CD14-positive monocyte (primary cell): ENCODE measurements at regions not wholly inside any gene's neighbourhood (a gene's known extent, or its start where the extent isn't known, plus 50 kb on each side); places are given as distances from the start of the nearest gene placed in this dataset.

ENCODE experiments used
- DNase-seq, 3 donors: peaks; one replicate each; pipeline ENCODE4 v3.0.0-alpha.2; 2011 to 2022
- H2AFZ ChIP-seq: 2 replicates; pipeline ENCODE4 v1.6.0; 2012; ENCODE audit warnings: mild to moderate bottlenecking, low read depth, low read length, inconsistent platforms; ENCODE audit not compliant: insufficient read depth, poor library complexity, severe bottlenecking
- H3K27ac ChIP-seq, 2 donors: 1 replicate in 1 of 2; 2 replicates in 1 of 2; pipeline ENCODE4 v1.5.1; 2012 to 2013; ENCODE audit warnings: low read length in 2 of 2, control low read depth in 1 of 2, inconsistent platforms in 1 of 2, low read depth in 1 of 2, mild to moderate bottlenecking in 1 of 2
- H3K27me3 ChIP-seq, 2 donors: one replicate each; pipeline versions ENCODE4 v1.6.0 to v1.6.1; 2011 to 2013; ENCODE audit warnings: low read length in 2 of 2; ENCODE audit not compliant: control insufficient read depth in 2 of 2, insufficient read depth in 2 of 2
- H3K36me3 ChIP-seq, 2 donors: replicated peaks in 1 of 2; 1 replicate in 1 of 2; 2 replicates in 1 of 2; pipeline versions ENCODE4 v1.5.1 to v1.6.1; 2012 to 2013; ENCODE audit warnings: low read length in 2 of 2, control low read depth in 1 of 2, inconsistent platforms in 1 of 2, mild to moderate bottlenecking in 1 of 2; ENCODE audit not compliant: insufficient read depth in 2 of 2, control insufficient read depth in 1 of 2
- H3K4me1 ChIP-seq, 2 donors: 1 replicate in 1 of 2; 2 replicates in 1 of 2; pipeline versions ENCODE4 v1.5.1 to v1.6.1; 2012 to 2013; ENCODE audit warnings: low read length in 2 of 2, control low read depth in 1 of 2, inconsistent platforms in 1 of 2, mild to moderate bottlenecking in 1 of 2, moderate library complexity in 1 of 2; ENCODE audit not compliant: insufficient read depth in 2 of 2, control insufficient read depth in 1 of 2
- H3K4me2 ChIP-seq: replicated peaks from 2 replicates; pipeline ENCODE3; 2012; ENCODE audit warnings: low read length, moderate library complexity, mild to moderate bottlenecking; ENCODE audit not compliant: poor library complexity, severe bottlenecking; ENCODE audit errors: extremely low read depth
- H3K4me3 ChIP-seq, 3 experiments: fragments of 200-600 bp in 1 of 3; sonication (generic) in 1 of 3; replicated peaks in 1 of 3; 1 replicate in 2 of 3; 2 replicates in 1 of 3; pipeline ENCODE4 v1.5.1; 2011 to 2013; ENCODE audit warnings: low read length in 3 of 3, mild to moderate bottlenecking in 3 of 3, control low read depth in 2 of 3, low read depth in 2 of 3, inconsistent platforms in 1 of 3, moderate library complexity in 1 of 3
- H3K79me2 ChIP-seq: 2 replicates; pipeline ENCODE4 v1.6.0; 2012; ENCODE audit warnings: mild to moderate bottlenecking, control low read depth, inconsistent platforms, low read length, moderate library complexity; ENCODE audit not compliant: insufficient read depth
- H3K9ac ChIP-seq: 2 replicates; pipeline ENCODE4 v1.6.0; 2017; ENCODE audit warnings: low read length, mild to moderate bottlenecking; ENCODE audit not compliant: insufficient read depth, poor library complexity, severe bottlenecking
- H3K9me3 ChIP-seq, 2 donors: replicated peaks in 1 of 2; 1 replicate in 1 of 2; 2 replicates in 1 of 2; pipeline versions ENCODE4 v1.5.1 to v1.6.1; 2012 to 2013; ENCODE audit warnings: low read length in 2 of 2, control low read depth in 1 of 2; ENCODE audit not compliant: control insufficient read depth in 1 of 2, insufficient read depth in 1 of 2
- H4K20me1 ChIP-seq: 2 replicates; pipeline ENCODE4 v1.6.0; 2012; ENCODE audit warnings: mild to moderate bottlenecking, low read length, control low read depth, moderate library complexity; ENCODE audit not compliant: insufficient read depth
- H3K27ac Mint-ChIP-seq, 7 donors: one replicate each; pipeline ENCODE4 v1.8.0; 2020; ENCODE audit warnings: mild to moderate bottlenecking in 7 of 7, mixed read lengths in 7 of 7, moderate library complexity in 6 of 7, inconsistent platforms in 2 of 7
- H3K27me3 Mint-ChIP-seq, 3 donors: one replicate each; pipeline ENCODE4 v1.8.0; 2021 to 2022; ENCODE audit warnings: low read depth in 3 of 3, mild to moderate bottlenecking in 3 of 3, mixed read lengths in 3 of 3, moderate library complexity in 3 of 3, inconsistent platforms in 1 of 3
- H3K36me3 Mint-ChIP-seq, 2 donors: one replicate each; pipeline ENCODE4 v1.8.0; 2020; ENCODE audit warnings: mixed read lengths in 2 of 2, inconsistent platforms in 1 of 2, mild to moderate bottlenecking in 1 of 2
- H3K4me1 Mint-ChIP-seq: one replicate; pipeline ENCODE4 v1.8.0; 2020; ENCODE audit warnings: mild to moderate bottlenecking, mixed read lengths
- H3K4me3 Mint-ChIP-seq, 2 donors: one replicate each; pipeline ENCODE4 v1.8.0; 2020; ENCODE audit warnings: mild to moderate bottlenecking in 2 of 2, mixed read lengths in 2 of 2, moderate library complexity in 1 of 2
- H3K9me3 Mint-ChIP-seq, 7 donors: one replicate each; pipeline ENCODE4 v1.8.0; 2020 to 2022; ENCODE audit warnings: mixed read lengths in 7 of 7, mild to moderate bottlenecking in 6 of 7, moderate library complexity in 6 of 7, inconsistent platforms in 2 of 7
- WGBS: methylation state at CpG from one replicate; pipeline ENCODE4 v1.1.5; 2013; ENCODE audit warnings: missing lambda C conversion rate; ENCODE audit not compliant: insufficient coverage; 5-methylcytosine and 5-hydroxymethylcytosine counted together
- intact Hi-C, 2 donors: fragments of 100-400 bp; cut with micrococcal nuclease; formaldehyde crosslinking; loops; one replicate each; pipeline versions ENCODE4 v1.15.0 to v1.15.1; 2023
- TF ChIP-seq, protein P1 (sequence below): fragments of 200-600 bp; IDR thresholded peaks from one replicate; pipeline ENCODE4 v1.8.0; 2022; ENCODE audit warnings: antibody characterized with exemption, mild to moderate bottlenecking

GRCh38 chr6:21798468-21798867, 204.9 kb downstream of the SOX4 start:
- H3K27me3 Mint-ChIP-seq = no peaks in the 10 kb centered on the region
- H3K27ac ChIP-seq = no peak overlapping the region

DNA sequence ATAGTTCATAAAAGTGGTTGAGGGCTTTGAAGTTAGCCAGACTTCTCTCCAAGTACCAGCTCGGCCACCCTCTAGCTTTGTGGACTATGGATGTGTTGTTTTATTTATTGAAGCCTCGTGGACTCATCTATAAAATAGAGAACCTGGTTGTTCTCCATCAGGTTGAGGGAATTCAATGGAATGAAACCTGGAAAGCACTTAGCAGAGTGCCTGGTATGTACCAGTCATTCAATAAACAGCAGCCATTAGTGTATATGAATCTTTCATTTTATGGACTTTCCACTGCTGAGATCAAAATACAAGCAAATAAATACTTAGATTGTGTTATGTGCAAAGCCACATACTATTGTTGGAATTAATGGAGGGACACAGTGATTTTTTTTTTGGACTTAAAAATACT, 206.8 kb downstream of the SOX4 start:
- WGBS = no CpG with 5 or more reads among the region's 2 CpGs
- H2AFZ ChIP-seq = no peak overlapping the region
- peaks cover 0 to 9% (median 2%) of the 10 kb centered on the region in 7 donors for H3K9me3 Mint-ChIP-seq

More at GRCh38 chr6:21798468-21798867, 204.9 kb downstream of the SOX4 start:
- 98% methylated on average over 4 of the region's 4 CpGs for WGBS
- Histone ChIP-seq H3K9me3 (no peaks in the 10 kb centered on the region), H2AFZ (no peak overlapping the region), H3K4me3 (no peak overlapping the region), H3K4me1 (no peaks in the 10 kb centered on the region), H3K9ac (no peak overlapping the region), H3K4me2 (no peak overlapping the region), H4K20me1 (no peaks in the 10 kb centered on the region), H3K27me3 (no peaks in the 10 kb centered on the region), H3K36me3 (no peaks in the 10 kb centered on the region), H3K79me2 (no peaks in the 10 kb centered on the region)
- Mint-ChIP-seq H3K4me1 (no peaks in the 10 kb centered on the region), H3K36me3 (no peaks in the 10 kb centered on the region), H3K4me3 (no peak overlapping the region), H3K9me3 (peaks cover 0 to 7% (median 2%) of the 10 kb centered on the region in 7 donors), H3K27ac (no peak overlapping the region)
- no peak for DNase-seq
- TF ChIP-seq, protein P1, sequence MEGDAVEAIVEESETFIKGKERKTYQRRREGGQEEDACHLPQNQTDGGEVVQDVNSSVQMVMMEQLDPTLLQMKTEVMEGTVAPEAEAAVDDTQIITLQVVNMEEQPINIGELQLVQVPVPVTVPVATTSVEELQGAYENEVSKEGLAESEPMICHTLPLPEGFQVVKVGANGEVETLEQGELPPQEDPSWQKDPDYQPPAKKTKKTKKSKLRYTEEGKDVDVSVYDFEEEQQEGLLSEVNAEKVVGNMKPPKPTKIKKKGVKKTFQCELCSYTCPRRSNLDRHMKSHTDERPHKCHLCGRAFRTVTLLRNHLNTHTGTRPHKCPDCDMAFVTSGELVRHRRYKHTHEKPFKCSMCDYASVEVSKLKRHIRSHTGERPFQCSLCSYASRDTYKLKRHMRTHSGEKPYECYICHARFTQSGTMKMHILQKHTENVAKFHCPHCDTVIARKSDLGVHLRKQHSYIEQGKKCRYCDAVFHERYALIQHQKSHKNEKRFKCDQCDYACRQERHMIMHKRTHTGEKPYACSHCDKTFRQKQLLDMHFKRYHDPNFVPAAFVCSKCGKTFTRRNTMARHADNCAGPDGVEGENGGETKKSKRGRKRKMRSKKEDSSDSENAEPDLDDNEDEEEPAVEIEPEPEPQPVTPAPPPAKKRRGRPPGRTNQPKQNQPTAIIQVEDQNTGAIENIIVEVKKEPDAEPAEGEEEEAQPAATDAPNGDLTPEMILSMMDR = no peak
- intact Hi-C loops = no loop called here

More for the DNA sequence above, 206.8 kb downstream of the SOX4 start:
- Histone ChIP-seq H3K9me3 (no peaks in the 10 kb centered on the region), H3K9ac (no peak overlapping the region), H3K4me2 (no peak overlapping the region), H3K36me3 (no peaks in the 10 kb centered on the region), H3K27me3 (no peaks in the 10 kb centered on the region), H3K27ac (no peak overlapping the region), H3K4me1 (no peaks in the 10 kb centered on the region), H4K20me1 (no peaks in the 10 kb centered on the region), H3K79me2 (no peaks in the 10 kb centered on the region), H3K4me3 (no peak overlapping the region)
- TF ChIP-seq, protein P1 = no peak
- Mint-ChIP-seq H3K27ac (no peak overlapping the region), H3K4me1 (no peaks in the 10 kb centered on the region), H3K4me3 (no peak overlapping the region), H3K36me3 (no peaks in the 10 kb centered on the region), H3K27me3 (peaks cover 0 to 1% (median 0%) of the 10 kb centered on the region in 3 donors)
- intact Hi-C loops = no loop called here
- no peak for DNase-seq
